Stimulated activated CD4-positive, alpha-beta T cell treated with anti-CD3 and anti-CD28 coated beads, Interleukin-4, amount 100 ng/mL, for 1 hour (primary cell): ENCODE measurements at regions not wholly inside any gene's neighbourhood (a gene's known extent, or its start where the extent isn't known, plus 50 kb on each side); places are given as distances from the start of the nearest gene placed in this dataset.

Experiments used
- DNase-seq: peaks from one replicate; pipeline ENCODE4 v3.0.0-alpha.2; 2020

- no peak for DNase-seq
Measured at GRCh38 chr5:34603378-34603777, 52.8 kb upstream of the RAI14 start.

DNA sequence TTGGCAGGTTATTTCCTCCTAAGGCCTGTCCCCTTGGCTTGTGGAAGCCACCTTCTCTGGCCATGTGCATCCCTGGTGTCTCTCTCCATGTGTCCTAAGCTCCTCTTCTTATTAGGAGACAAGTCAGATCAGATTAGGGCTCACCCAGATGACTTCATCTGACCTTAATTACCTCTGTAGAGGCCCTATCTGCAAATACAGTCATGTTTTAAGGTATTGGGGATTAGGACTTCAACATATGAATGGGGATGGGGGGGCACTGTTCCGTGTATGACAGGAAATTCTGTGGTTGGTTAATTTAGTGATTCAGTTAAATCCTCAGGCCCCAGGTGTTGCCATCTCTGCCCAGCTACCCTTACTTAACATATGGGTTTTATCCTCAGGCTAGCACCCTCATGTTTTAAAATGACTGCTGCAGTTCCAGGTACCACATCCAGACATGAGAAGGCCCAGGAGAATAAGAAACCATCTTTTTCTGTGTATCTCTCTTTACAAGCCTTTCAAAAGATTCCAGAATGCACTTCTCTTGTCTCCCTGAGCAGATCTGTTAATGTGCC is 51.9 kb upstream of the RAI14 start:
- DNase-seq, result no peak

DNA sequence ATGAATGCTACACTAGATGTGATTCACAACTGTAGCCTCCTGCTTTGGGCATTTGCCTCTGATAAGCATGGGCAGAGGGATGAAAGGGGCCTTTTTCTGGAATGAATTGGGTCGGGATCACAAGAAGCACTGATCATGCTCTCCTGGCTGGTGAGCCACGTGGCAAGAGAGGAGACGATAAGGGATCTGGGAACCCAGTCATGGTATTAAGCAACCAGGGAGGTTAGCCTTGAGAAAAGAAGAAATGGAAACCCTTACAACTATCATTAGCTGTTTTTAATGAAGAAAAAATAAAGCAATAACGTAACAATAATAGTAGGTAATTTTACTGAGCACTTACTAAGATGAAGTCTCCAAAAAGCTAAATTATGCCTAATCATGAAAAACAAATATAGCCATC is 50.0 kb upstream of the RAI14 start:
- DNase-seq, result no peak
